Upper lobe of left lung (tissue), 6 donors: ENCODE measurements at regions not wholly inside any gene's neighbourhood (a gene's known extent, or its start where the extent isn't known, plus 50 kb on each side); places are given as distances from the start of the nearest gene placed in this dataset.
A peak's percentile ranks its signal among the peaks of the same experiment; 100 is the strongest.

ENCODE experiments used
- ATAC-seq, 2 donors: fragments of 200-7000 bp; cut with Tn5 transposase; one replicate each; pipeline ENCODE4 v1.9.1; 2022; ENCODE audit warnings: mild to moderate bottlenecking in 2 of 2, moderate library complexity in 2 of 2; ENCODE audit not compliant: low FRiP score in 2 of 2
- DNase-seq, 2 donors: peaks; one replicate each; pipeline ENCODE4 v3.0.0-alpha.2; 2019 to 2020
- H3K27ac ChIP-seq, 4 donors: fragments of 200-600 bp; sonication (generic); one replicate each; pipeline ENCODE4 v1.5.1; 2016 to 2019
- H3K27me3 ChIP-seq, 4 donors: fragments of 200-600 bp; sonication (generic); one replicate each; pipeline ENCODE4 v1.5.1; 2017 to 2019
- H3K36me3 ChIP-seq, 4 donors: fragments of 200-600 bp; sonication (generic); one replicate each; pipeline ENCODE4 v1.5.1; 2016 to 2019
- H3K4me1 ChIP-seq, 4 donors: fragments of 200-600 bp; sonication (generic); one replicate each; pipeline ENCODE4 v1.5.1; 2018 to 2019
- H3K4me3 ChIP-seq, 4 donors: fragments of 200-600 bp; sonication (generic); one replicate each; pipeline ENCODE4 v1.5.1; 2017 to 2019; ENCODE audit warnings: mild to moderate bottlenecking in 2 of 4, moderate library complexity in 1 of 4
- H3K9me3 ChIP-seq, 4 donors: fragments of 200-600 bp; sonication (generic); one replicate each; pipeline ENCODE4 v1.5.1; 2018 to 2019
- CTCF ChIP-seq, 6 experiments: fragments of 450-650 bp in 4 of 6; fragments of 200-600 bp in 2 of 6; sonication (generic) in 2 of 6; IDR thresholded peaks; one replicate each; pipeline ENCODE4 v1.5.1; 2016 to 2019; ENCODE audit warnings: antibody characterized with exemption in 6 of 6
- EP300 ChIP-seq, 4 donors: sonication (generic); formaldehyde crosslinking; IDR thresholded peaks; one replicate each; pipeline ENCODE4 v1.5.1; 2017; ENCODE audit warnings: antibody characterized with exemption in 4 of 4, control low read depth in 2 of 4
- POLR2A ChIP-seq, 4 donors: fragments of 450-650 bp; IDR thresholded peaks; one replicate each; pipeline ENCODE4 v1.5.1; 2016 to 2017; ENCODE audit warnings: antibody characterized with exemption in 4 of 4, mild to moderate bottlenecking in 2 of 4
- POLR2AphosphoS5 ChIP-seq, 2 donors: sonication (generic); formaldehyde crosslinking; IDR thresholded peaks; one replicate each; pipeline ENCODE4 v1.5.1; 2017; ENCODE audit warnings: antibody characterized with exemption in 2 of 2
- WGBS, 2 donors: methylation state at CpG; one replicate each; pipeline ENCODE4 v1.1.5; 2017 to 2018; 5-methylcytosine and 5-hydroxymethylcytosine counted together
- donor health status: DM: no; HTN: no; CAD: no; lungs with moderate emphysema.
- donor health status: DM: no; HTN: yes; CAD: no; lungs with severe emphysema.

GRCh38 chr1:36570006-36570405 is 87.3 kb upstream of the CSF3R start:
- 60 to 84% methylated on average over 6 to 7 of the region's 7 CpGs for WGBS, 2 donors
- TF ChIP-seq POLR2AphosphoS5 (IDR thresholded peaks at IDR 0.05) (no peak), CTCF (IDR thresholded peaks at IDR 0.05) (no peak), POLR2A (IDR thresholded peaks at IDR 0.05) (no peak), EP300 (IDR thresholded peaks at IDR 0.05) (no peak)
- peaks cover 0 to 8% (median 1%) of the 10 kb centered on the region in 4 donors for H3K27me3 ChIP-seq
- ATAC-seq (no peak), DNase-seq (no peak)
- no peaks in the 10 kb centered on the region for H3K9me3 ChIP-seq
- H3K27ac ChIP-seq: no peak overlapping the region
- no peak overlapping the region for H3K4me3 ChIP-seq
- no peaks in the 10 kb centered on the region for H3K36me3 ChIP-seq
- no peaks in the 10 kb centered on the region for H3K4me1 ChIP-seq

- peak in 1 of 2 donors; percentile 4 for ATAC-seq
Observed at GRCh38 chr1:36567601-36568341, 85.1 kb upstream of the CSF3R start.

GRCh38 chr1:36565576-36566501 is 83.1 kb upstream of the CSF3R start:
- no peak overlapping the region for H3K27ac ChIP-seq
- TF ChIP-seq POLR2A (IDR thresholded peaks at IDR 0.05): no peak
- TF ChIP-seq EP300 (IDR thresholded peaks at IDR 0.05): no peak
- TF ChIP-seq CTCF (IDR thresholded peaks at IDR 0.05): no peak
- TF ChIP-seq POLR2AphosphoS5 (IDR thresholded peaks at IDR 0.05): no peak
- no peak overlapping the region for H3K4me3 ChIP-seq
- H3K27me3 ChIP-seq: no peaks in the 10 kb centered on the region
- ATAC-seq (no peak), DNase-seq (no peak)
- H3K9me3 ChIP-seq: no peaks in the 10 kb centered on the region
- no peaks in the 10 kb centered on the region for H3K36me3 ChIP-seq
- H3K4me1 ChIP-seq: no peaks in the 10 kb centered on the region
- 61 to 73% methylated on average over 7 of the region's 7 CpGs for WGBS, 2 donors

More at GRCh38 chr1:36567601-36568341, 85.1 kb upstream of the CSF3R start:
- H3K27me3 ChIP-seq: peaks cover 0 to 6% (median 1%) of the 10 kb centered on the region in 4 donors
- H3K9me3 ChIP-seq: no peaks in the 10 kb centered on the region
- no peaks in the 10 kb centered on the region for H3K4me1 ChIP-seq
- no peak for DNase-seq
- no peak overlapping the region for H3K27ac ChIP-seq
- H3K4me3 ChIP-seq: no peak overlapping the region
- 72 to 81% methylated on average over 10 to 11 of the region's 11 CpGs for WGBS, 2 donors
- TF ChIP-seq CTCF (IDR thresholded peaks at IDR 0.05) (no peak), POLR2A (IDR thresholded peaks at IDR 0.05) (no peak), EP300 (IDR thresholded peaks at IDR 0.05) (no peak), POLR2AphosphoS5 (IDR thresholded peaks at IDR 0.05) (no peak)
- no peaks in the 10 kb centered on the region for H3K36me3 ChIP-seq

GRCh38 chr1:36562181-36562685 is 79.5 kb upstream of the CSF3R start:
- no peaks in the 10 kb centered on the region for H3K36me3 ChIP-seq
- no peak overlapping the region for H3K4me3 ChIP-seq
- peak in 1 of 2 donors; percentile 8 for DNase-seq
- H3K27ac ChIP-seq: no peak overlapping the region
- H3K27me3 ChIP-seq: no peaks in the 10 kb centered on the region
- TF ChIP-seq POLR2A (IDR thresholded peaks at IDR 0.05) (no peak), CTCF (IDR thresholded peaks at IDR 0.05) (no peak), EP300 (IDR thresholded peaks at IDR 0.05) (no peak), POLR2AphosphoS5 (IDR thresholded peaks at IDR 0.05) (no peak)
- 71 to 74% methylated on average over 3 of the region's 3 CpGs for WGBS, 2 donors
- no peaks in the 10 kb centered on the region for H3K4me1 ChIP-seq
- no peak for ATAC-seq
- no peaks in the 10 kb centered on the region for H3K9me3 ChIP-seq
